GM10248 (cell line): ENCODE measurements at regions not wholly inside any gene's neighbourhood (a gene's known extent, or its start where the extent isn't known, plus 50 kb on each side); places are given as distances from the start of the nearest gene placed in this dataset.

Experiments
- CTCF ChIA-PET: fragments of 300-600 bp; sonication (Branson Sonifier 250); formaldehyde crosslinking; extraction: SDS; loops from one replicate; lab custom pipeline; 2021; ENCODE audit warnings: antibody characterized with exemption; lab: Yijun Ruan, JAX
- POLR2A ChIA-PET: fragments of 350-650 bp; sonication (Branson Sonifier 250); formaldehyde crosslinking; extraction: SDS; loops from one replicate; lab custom pipeline; 2020; ENCODE audit warnings: antibody characterized with exemption; lab: Yijun Ruan, JAX
- DNase-seq: peaks from one replicate; pipeline ENCODE4 v3.0.0; 2012; ENCODE audit errors: extremely low spot score
- CTCF ChIP-seq: IDR thresholded peaks from 2 replicates; pipeline ENCODE4 v1.5.1; 2012; ENCODE audit warnings: mild to moderate bottlenecking, low read depth; ENCODE audit errors: extremely low read depth, missing control alignments, control extremely low read depth

- DNase-seq = no peak
- CTCF ChIA-PET = interaction anchor here (0.6 to 8.3 kb wide), 6 partner anchors 8 to 304 kb away, joined by 3 to 54 read pairs (median 8); no protein-coding TSS in a partner anchor
- TF ChIP-seq CTCF = no peak
- POLR2A ChIA-PET = interaction anchor here (0.6 kb wide), 1 partner anchor 592 kb away, joined by 4 read pairs; no protein-coding TSS in a partner anchor
Observed at GRCh38 chr21:34203851-34204420, 130.6 kb downstream of the MRPS6 start.

- POLR2A ChIA-PET = no interaction called here
- TF ChIP-seq CTCF = no peak
- CTCF ChIA-PET = interaction anchor here (1.5 to 8.3 kb wide), 4 partner anchors 9 to 281 kb away, joined by 4 to 54 read pairs (median 8); no protein-coding TSS in a partner anchor
- DNase-seq = no peak
Observed at GRCh38 chr21:34204481-34205439, 131.4 kb downstream of the MRPS6 start.

- no peak for TF ChIP-seq CTCF
- no peak for DNase-seq
- ChIA-PET POLR2A (no interaction called here), CTCF (interaction anchor here (0.7 to 8.3 kb wide), 3 partner anchors 142 to 282 kb away, joined by 3 to 54 read pairs (median 5); no protein-coding TSS in a partner anchor)
Observed at GRCh38 chr21:34205811-34206571, 132.6 kb downstream of the MRPS6 start.

GRCh38 chr21:34213959-34214358 lies 140.6 kb downstream of the MRPS6 start:
- TF ChIP-seq CTCF = no peak
- ChIA-PET CTCF (no interaction called here), POLR2A (no interaction called here)

GRCh38 chr21:34215501-34215900 lies 142.1 kb downstream of the MRPS6 start:
- DNase-seq = no peak

More at GRCh38 chr21:34213959-34214358, 140.6 kb downstream of the MRPS6 start:
- no peak for DNase-seq

More at GRCh38 chr21:34215501-34215900, 142.1 kb downstream of the MRPS6 start:
- CTCF ChIA-PET = no interaction called here
- TF ChIP-seq CTCF = no peak
- POLR2A ChIA-PET = no interaction called here
